CD14-positive monocyte (primary cell): ENCODE measurements at regions not wholly inside any gene's neighbourhood (a gene's known extent, or its start where the extent isn't known, plus 50 kb on each side); places are given as distances from the start of the nearest gene placed in this dataset.

Source experiments
- DNase-seq, 3 donors: peaks; one replicate each; pipeline ENCODE4 v3.0.0-alpha.2; 2011 to 2022
- H2AFZ ChIP-seq: 2 replicates; pipeline ENCODE4 v1.6.0; 2012; ENCODE audit warnings: mild to moderate bottlenecking, low read depth, low read length, inconsistent platforms; ENCODE audit not compliant: insufficient read depth, poor library complexity, severe bottlenecking
- H3K27ac ChIP-seq, 2 donors: 1 replicate in 1 of 2; 2 replicates in 1 of 2; pipeline ENCODE4 v1.5.1; 2012 to 2013; ENCODE audit warnings: low read length in 2 of 2, control low read depth in 1 of 2, inconsistent platforms in 1 of 2, low read depth in 1 of 2, mild to moderate bottlenecking in 1 of 2
- H3K27me3 ChIP-seq, 2 donors: one replicate each; pipeline versions ENCODE4 v1.6.0 to v1.6.1; 2011 to 2013; ENCODE audit warnings: low read length in 2 of 2; ENCODE audit not compliant: control insufficient read depth in 2 of 2, insufficient read depth in 2 of 2
- H3K36me3 ChIP-seq, 2 donors: replicated peaks in 1 of 2; 1 replicate in 1 of 2; 2 replicates in 1 of 2; pipeline versions ENCODE4 v1.5.1 to v1.6.1; 2012 to 2013; ENCODE audit warnings: low read length in 2 of 2, control low read depth in 1 of 2, inconsistent platforms in 1 of 2, mild to moderate bottlenecking in 1 of 2; ENCODE audit not compliant: insufficient read depth in 2 of 2, control insufficient read depth in 1 of 2
- H3K4me1 ChIP-seq, 2 donors: 1 replicate in 1 of 2; 2 replicates in 1 of 2; pipeline versions ENCODE4 v1.5.1 to v1.6.1; 2012 to 2013; ENCODE audit warnings: low read length in 2 of 2, control low read depth in 1 of 2, inconsistent platforms in 1 of 2, mild to moderate bottlenecking in 1 of 2, moderate library complexity in 1 of 2; ENCODE audit not compliant: insufficient read depth in 2 of 2, control insufficient read depth in 1 of 2
- H3K4me2 ChIP-seq: replicated peaks from 2 replicates; pipeline ENCODE3; 2012; ENCODE audit warnings: low read length, moderate library complexity, mild to moderate bottlenecking; ENCODE audit not compliant: poor library complexity, severe bottlenecking; ENCODE audit errors: extremely low read depth
- H3K4me3 ChIP-seq, 3 experiments: fragments of 200-600 bp in 1 of 3; sonication (generic) in 1 of 3; replicated peaks in 1 of 3; 1 replicate in 2 of 3; 2 replicates in 1 of 3; pipeline ENCODE4 v1.5.1; 2011 to 2013; ENCODE audit warnings: low read length in 3 of 3, mild to moderate bottlenecking in 3 of 3, control low read depth in 2 of 3, low read depth in 2 of 3, inconsistent platforms in 1 of 3, moderate library complexity in 1 of 3
- H3K79me2 ChIP-seq: 2 replicates; pipeline ENCODE4 v1.6.0; 2012; ENCODE audit warnings: mild to moderate bottlenecking, control low read depth, inconsistent platforms, low read length, moderate library complexity; ENCODE audit not compliant: insufficient read depth
- H3K9ac ChIP-seq: 2 replicates; pipeline ENCODE4 v1.6.0; 2017; ENCODE audit warnings: low read length, mild to moderate bottlenecking; ENCODE audit not compliant: insufficient read depth, poor library complexity, severe bottlenecking
- H3K9me3 ChIP-seq, 2 donors: replicated peaks in 1 of 2; 1 replicate in 1 of 2; 2 replicates in 1 of 2; pipeline versions ENCODE4 v1.5.1 to v1.6.1; 2012 to 2013; ENCODE audit warnings: low read length in 2 of 2, control low read depth in 1 of 2; ENCODE audit not compliant: control insufficient read depth in 1 of 2, insufficient read depth in 1 of 2
- H4K20me1 ChIP-seq: 2 replicates; pipeline ENCODE4 v1.6.0; 2012; ENCODE audit warnings: mild to moderate bottlenecking, low read length, control low read depth, moderate library complexity; ENCODE audit not compliant: insufficient read depth
- H3K27ac Mint-ChIP-seq, 7 donors: one replicate each; pipeline ENCODE4 v1.8.0; 2020; ENCODE audit warnings: mild to moderate bottlenecking in 7 of 7, mixed read lengths in 7 of 7, moderate library complexity in 6 of 7, inconsistent platforms in 2 of 7
- H3K27me3 Mint-ChIP-seq, 3 donors: one replicate each; pipeline ENCODE4 v1.8.0; 2021 to 2022; ENCODE audit warnings: low read depth in 3 of 3, mild to moderate bottlenecking in 3 of 3, mixed read lengths in 3 of 3, moderate library complexity in 3 of 3, inconsistent platforms in 1 of 3
- H3K36me3 Mint-ChIP-seq, 2 donors: one replicate each; pipeline ENCODE4 v1.8.0; 2020; ENCODE audit warnings: mixed read lengths in 2 of 2, inconsistent platforms in 1 of 2, mild to moderate bottlenecking in 1 of 2
- H3K4me1 Mint-ChIP-seq: one replicate; pipeline ENCODE4 v1.8.0; 2020; ENCODE audit warnings: mild to moderate bottlenecking, mixed read lengths
- H3K4me3 Mint-ChIP-seq, 2 donors: one replicate each; pipeline ENCODE4 v1.8.0; 2020; ENCODE audit warnings: mild to moderate bottlenecking in 2 of 2, mixed read lengths in 2 of 2, moderate library complexity in 1 of 2
- H3K9me3 Mint-ChIP-seq, 7 donors: one replicate each; pipeline ENCODE4 v1.8.0; 2020 to 2022; ENCODE audit warnings: mixed read lengths in 7 of 7, mild to moderate bottlenecking in 6 of 7, moderate library complexity in 6 of 7, inconsistent platforms in 2 of 7
- CTCF ChIP-seq: fragments of 200-600 bp; IDR thresholded peaks from one replicate; pipeline ENCODE4 v1.8.0; 2022; ENCODE audit warnings: antibody characterized with exemption, mild to moderate bottlenecking
- WGBS: methylation state at CpG from one replicate; pipeline ENCODE4 v1.1.5; 2013; ENCODE audit warnings: missing lambda C conversion rate; ENCODE audit not compliant: insufficient coverage; 5-methylcytosine and 5-hydroxymethylcytosine counted together
- intact Hi-C, 2 donors: fragments of 100-400 bp; cut with micrococcal nuclease; formaldehyde crosslinking; loops; one replicate each; pipeline versions ENCODE4 v1.15.0 to v1.15.1; 2023

GRCh38 chr13:33740134-33740538 lies 77.8 kb upstream of the RFC3 start:
- H3K27ac ChIP-seq: no peak overlapping the region

GRCh38 chr13:33742321-33742720 lies 75.6 kb upstream of the RFC3 start:
- Histone ChIP-seq H3K9ac (no peak overlapping the region), H3K4me2 (no peak overlapping the region), H3K4me1 (peaks cover 48% of the 10 kb centered on the region in 2 donors), H3K36me3 (no peaks in the 10 kb centered on the region), H3K27ac (no peak overlapping the region), H3K27me3 (no peaks in the 10 kb centered on the region), H3K4me3 (no peak overlapping the region), H4K20me1 (no peaks in the 10 kb centered on the region), H3K9me3 (no peaks in the 10 kb centered on the region), H3K79me2 (no peaks in the 10 kb centered on the region), H2AFZ (no peak overlapping the region)
- Mint-ChIP-seq H3K27me3 (peaks cover 0 to 2% (median 1%) of the 10 kb centered on the region in 3 donors), H3K36me3 (no peaks in the 10 kb centered on the region), H3K4me3 (no peak overlapping the region), H3K9me3 (peaks cover 0 to 3% (median 0%) of the 10 kb centered on the region in 7 donors), H3K27ac (no peak overlapping the region), H3K4me1 (peaks cover 51% of the 10 kb centered on the region)
- no peak for TF ChIP-seq CTCF
- no peak for DNase-seq
- WGBS: no CpG with 5 or more reads among the region's 4 CpGs
- intact Hi-C loops: no loop called here

More at GRCh38 chr13:33740134-33740538, 77.8 kb upstream of the RFC3 start:
- Histone ChIP-seq H3K4me3 (no peak overlapping the region), H3K9ac (no peak overlapping the region), H3K27me3 (no peaks in the 10 kb centered on the region), H3K9me3 (peaks cover 3 to 5% of the 10 kb centered on the region in 2 donors), H3K36me3 (no peaks in the 10 kb centered on the region), H3K4me1 (peaks cover 36 to 37% of the 10 kb centered on the region in 2 donors), H4K20me1 (no peaks in the 10 kb centered on the region), H2AFZ (no peak overlapping the region), H3K79me2 (no peaks in the 10 kb centered on the region), H3K4me2 (no peak overlapping the region)
- DNase-seq: no peak
- no peak for TF ChIP-seq CTCF
- Mint-ChIP-seq H3K9me3 (peaks cover 5 to 12% (median 6%) of the 10 kb centered on the region in 7 donors), H3K36me3 (no peaks in the 10 kb centered on the region), H3K27me3 (peaks cover 0 to 1% (median 0%) of the 10 kb centered on the region in 3 donors), H3K4me1 (peaks cover 44% of the 10 kb centered on the region), H3K27ac (peak overlapping the region in 2 of 7 donors; percentile 37 to 47), H3K4me3 (no peak overlapping the region)
- WGBS: no CpG with 5 or more reads among the region's 2 CpGs
- intact Hi-C loops: no loop called here
